Germinal center (tissue), 1 donor: ENCODE measurements at regions not wholly inside any gene's neighbourhood (a gene's known extent, or its start where the extent isn't known, plus 50 kb on each side); places are given as distances from the start of the nearest gene placed in this dataset.

Source experiments
- DNase-seq: peaks from one replicate; pipeline ENCODE4 v3.0.0; 2012; ENCODE audit warnings: mixed read lengths, low spot score

GRCh38 chr18:59963229-59963628, 63.4 kb downstream of the PMAIP1 start:
- DNase-seq, result no peak

GRCh38 chr18:59961070-59961469, 61.3 kb downstream of the PMAIP1 start:
- DNase-seq, result peak; percentile 70

- no peak for DNase-seq
These were observed 60.5 kb downstream of the PMAIP1 start for GRCh38 chr18:59960272-59960671.

GRCh38 chr18:59959606-59960005, 59.8 kb downstream of the PMAIP1 start:
- DNase-seq, result no peak

- DNase-seq, result no peak
These were observed 59.3 kb downstream of the PMAIP1 start for GRCh38 chr18:59959073-59959472.

GRCh38 chr18:59957957-59958356, 58.2 kb downstream of the PMAIP1 start:
- DNase-seq, result no peak

- no peak for DNase-seq
These were observed 55.0 kb downstream of the PMAIP1 start for GRCh38 chr18:59954755-59955156.

GRCh38 chr18:59954241-59954640, 54.4 kb downstream of the PMAIP1 start:
- no peak for DNase-seq
